A549 (cell line): ENCODE measurements at regions not wholly inside any gene's neighbourhood (a gene's known extent, or its start where the extent isn't known, plus 50 kb on each side); places are given as distances from the start of the nearest gene placed in this dataset.

Source experiments
- ATAC-seq, 2 experiments: fragments of 200-7000 bp in 1 of 2; fragments of >200 bp in 1 of 2; cut with Nextera tagmentation in 1 of 2; cut with Tn5 transposase in 1 of 2; 3 replicates each; pipeline versions ENCODE4 v1.8.0 to v1.9.1; 2018 to 2020; ENCODE audit warnings: mild to moderate bottlenecking in 1 of 2, moderate library complexity in 1 of 2
- CTCF ChIA-PET: fragments of 300-600 bp; sonication (Branson Sonifier 250); formaldehyde crosslinking; extraction: SDS; loops from one replicate; lab custom pipeline; 2021; ENCODE audit warnings: antibody characterized with exemption, inconsistent platforms; lab: Yijun Ruan, JAX
- POLR2A ChIA-PET: fragments of 350-600 bp; formaldehyde crosslinking; extraction: SDS; loops from one replicate; lab custom pipeline; 2021; ENCODE audit warnings: antibody characterized with exemption, inconsistent platforms; lab: Yijun Ruan, JAX
- DNase-seq, 2 experiments: peaks; one replicate each; pipeline versions ENCODE4 v3.0.0 to v3.0.0-alpha.2; 2011 to 2016; ENCODE audit warnings: low read depth in 1 of 2, low spot score in 1 of 2
- FAIRE-seq: peaks from 2 replicates; lab custom pipeline; 2011; peaks lifted over from hg19 to GRCh38; lab: Jason Lieb, UNC
- H3K27ac ChIP-seq, 2 experiments: fragments of >200 bp; sonication (Bioruptor Twin); formaldehyde crosslinking; 3 replicates each; pipeline ENCODE4 v1.5.1; 2016 to 2017
- H3K4me1 ChIP-seq: fragments of >200 bp; sonication (Bioruptor Twin); formaldehyde crosslinking; 3 replicates; pipeline ENCODE4 v1.6.1; 2016
- H3K4me2 ChIP-seq: fragments of >200 bp; sonication (Bioruptor Twin); formaldehyde crosslinking; 3 replicates; pipeline ENCODE4 v1.6.1; 2016
- H3K4me3 ChIP-seq: fragments of >200 bp; sonication (Bioruptor Twin); formaldehyde crosslinking; 3 replicates; pipeline ENCODE4 v1.5.1; 2016
- H3K9me3 ChIP-seq: fragments of >200 bp; sonication (Bioruptor Twin); formaldehyde crosslinking; 3 replicates; pipeline ENCODE4 v1.6.1; 2016
- CBX2 ChIP-seq: fragments of 200-600 bp; sonication (generic); IDR thresholded peaks from 2 replicates; pipeline ENCODE4 v1.6.1; 2016; ENCODE audit warnings: low read depth, mild to moderate bottlenecking, borderline replicate concordance
- CEBPB ChIP-seq, 2 experiments: fragments of >200 bp in 1 of 2; sonication (Bioruptor Twin) in 1 of 2; formaldehyde crosslinking in 1 of 2; IDR thresholded peaks; 2 replicates each; pipeline ENCODE4 v1.6.1; 2012 to 2016
- CHD2 ChIP-seq: fragments of 150-350 bp; IDR thresholded peaks from 2 replicates; pipeline ENCODE4 v1.6.1; 2014; ENCODE audit warnings: low read length; ENCODE audit not compliant: partially characterized antibody
- FOSL2 ChIP-seq, 2 experiments: fragments of 450-650 bp in 1 of 2; fragments of >200 bp in 1 of 2; sonication (Bioruptor Twin) in 1 of 2; formaldehyde crosslinking; IDR thresholded peaks; 2 replicates each; pipeline versions ENCODE4 v1.5.0 to v1.6.1; 2016 to 2020; ENCODE audit warnings: mild to moderate bottlenecking in 1 of 2, moderate library complexity in 1 of 2
- HMGXB4 ChIP-seq: fragments of 250-450 bp; sonication (Bioruptor Pico); IDR thresholded peaks from 2 replicates; pipeline ENCODE4 v1.5.0; 2021; ENCODE audit warnings: mild to moderate bottlenecking, moderate library complexity, borderline replicate concordance
- HOXA7 ChIP-seq: fragments of 250-450 bp; sonication (Bioruptor Pico); IDR thresholded peaks from 2 replicates; pipeline ENCODE4 v1.5.0; 2020; ENCODE audit warnings: mild to moderate bottlenecking, moderate library complexity
- HOXB13 ChIP-seq: fragments of 250-450 bp; sonication (Bioruptor Pico); IDR thresholded peaks from 2 replicates; pipeline ENCODE4 v1.5.0; 2020; ENCODE audit warnings: low read depth, mild to moderate bottlenecking, moderate library complexity
- JUN ChIP-seq, 2 experiments: fragments of >200 bp; sonication (Bioruptor Twin); formaldehyde crosslinking; IDR thresholded peaks; 2 replicates in 1 of 2; 3 replicates in 1 of 2; pipeline ENCODE4 v1.6.1; 2016 to 2017
- JUNB ChIP-seq: fragments of >200 bp; sonication (Bioruptor Twin); formaldehyde crosslinking; IDR thresholded peaks from 2 replicates; pipeline ENCODE4 v1.6.1; 2016
- KDM1A ChIP-seq: fragments of 200-600 bp; sonication (generic); IDR thresholded peaks from 2 replicates; pipeline ENCODE4 v1.6.1; 2016; ENCODE audit warnings: low read depth, mild to moderate bottlenecking
- KDM5A ChIP-seq: fragments of 200-600 bp; sonication (generic); IDR thresholded peaks from 2 replicates; pipeline ENCODE4 v1.6.1; 2016; ENCODE audit warnings: antibody characterized with exemption, mild to moderate bottlenecking
- MAFK ChIP-seq: fragments of 450-650 bp; IDR thresholded peaks from 2 replicates; pipeline ENCODE4 v1.6.1; 2014; ENCODE audit not compliant: partially characterized antibody
- MAZ ChIP-seq: fragments of 150-350 bp; IDR thresholded peaks from 2 replicates; pipeline ENCODE4 v1.6.1; 2014; ENCODE audit warnings: antibody characterized with exemption, low read depth, low read length, borderline replicate concordance
- RAD21 ChIP-seq, 2 experiments: fragments of >200 bp in 1 of 2; sonication (Bioruptor Twin) in 1 of 2; formaldehyde crosslinking in 1 of 2; IDR thresholded peaks in 1 of 2; conservative IDR thresholded peaks in 1 of 2; 2 replicates in 1 of 2; 3 replicates in 1 of 2; pipeline ENCODE4 v1.6.1; 2012 to 2018; ENCODE audit warnings: inconsistent platforms in 1 of 2
- SMC3 ChIP-seq: fragments of >200 bp; sonication (Bioruptor Twin); formaldehyde crosslinking; IDR thresholded peaks from 3 replicates; pipeline ENCODE4 v1.6.1; 2018; ENCODE audit warnings: inconsistent platforms
- ZFP36 ChIP-seq: fragments of 450-650 bp; IDR thresholded peaks from 2 replicates; pipeline ENCODE4 v1.6.1; 2014; ENCODE audit warnings: borderline replicate concordance; ENCODE audit not compliant: partially characterized antibody
- ZNF302 ChIP-seq: fragments of 250-450 bp; sonication (Bioruptor Pico); IDR thresholded peaks from 2 replicates; pipeline ENCODE4 v1.9.0; 2021; ENCODE audit warnings: inconsistent platforms, mild to moderate bottlenecking, moderate library complexity
- whole genome bisulfite sequencing: methylation state at CpG from one replicate; pipeline ENCODE4 v1.1.6; 2017; ENCODE audit errors: missing lambda C conversion rate; 5-methylcytosine and 5-hydroxymethylcytosine counted together

GRCh38 chr13:55569514-55569913, 1571.2 kb upstream of the PRR20A start:
- CTCF ChIA-PET, result no interaction called here
- Histone ChIP-seq H3K4me2 (no peak overlapping the region), H3K9me3 (no peaks in the 10 kb centered on the region), H3K4me1 (no peaks in the 10 kb centered on the region), H3K4me3 (no peak overlapping the region), H3K27ac (no peak overlapping the region)
- POLR2A ChIA-PET, result no interaction called here
- TF ChIP-seq ZFP36 (no peak), ZNF302 (CRISPR knock-in tag) (no peak), JUNB (no peak), HOXA7 (CRISPR knock-in tag) (no peak), CHD2 (no peak), RAD21 (conservative IDR thresholded peaks at IDR 0.05 in 1 of 2, IDR thresholded peaks at IDR 0.05 in 1 of 2) (no peak), FOSL2 (IDR thresholded peaks at IDR 0.05) (no peak), FOSL2 (CRISPR knock-in tag; IDR thresholded peaks at IDR 0.05) (no peak), MAFK (no peak), SMC3 (no peak), KDM1A (no peak), MAZ (no peak), CEBPB (IDR thresholded peaks at IDR 0.05) (no peak), KDM5A (no peak), CBX2 (no peak)
- DNase-seq, result no peak
- no peak for ATAC-seq
- no peak for FAIRE-seq

DNA sequence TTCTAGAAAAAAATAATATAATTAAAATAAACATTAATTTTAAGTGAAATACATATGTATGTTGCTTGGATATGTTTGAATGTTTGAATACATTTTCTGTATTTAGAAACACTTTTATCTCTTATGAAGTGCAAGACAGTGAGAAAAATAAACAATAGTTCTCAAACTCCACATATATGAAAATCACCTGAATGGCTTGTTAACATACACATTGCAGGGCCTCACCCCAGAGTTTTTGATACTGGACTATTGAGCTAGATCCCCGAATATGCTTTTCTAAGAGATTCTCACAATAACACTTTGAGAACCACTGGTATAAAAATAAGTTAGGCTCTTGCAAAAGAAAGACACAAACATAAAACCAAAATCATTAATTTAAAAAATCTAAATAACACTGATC, 1570.3 kb upstream of the PRR20A start:
- Histone ChIP-seq H3K27ac (no peak overlapping the region), H3K4me1 (no peaks in the 10 kb centered on the region), H3K9me3 (no peaks in the 10 kb centered on the region), H3K4me3 (no peak overlapping the region), H3K4me2 (no peak overlapping the region)
- FAIRE-seq (no peak), ATAC-seq (no peak), DNase-seq (no peak)
- 5% methylated on average over 1 of the region's 1 CpG for WGBS
- TF ChIP-seq ZFP36, result no peak
- TF ChIP-seq JUN (IDR thresholded peaks at IDR 0.05), result no peak
- no peak for TF ChIP-seq HOXB13 (CRISPR knock-in tag)
- POLR2A ChIA-PET, result no interaction called here
- CTCF ChIA-PET, result no interaction called here

- Histone ChIP-seq H3K4me2 (no peak overlapping the region), H3K4me3 (no peak overlapping the region), H3K4me1 (no peaks in the 10 kb centered on the region), H3K27ac (no peak overlapping the region), H3K9me3 (no peaks in the 10 kb centered on the region; the same call in 2 of the 3 replicates)
- no peak for FAIRE-seq
- ATAC-seq, result no peak
- ChIA-PET CTCF (no interaction called here), POLR2A (no interaction called here)
- TF ChIP-seq HOXB13 (CRISPR knock-in tag), result no peak
- WGBS, result 0% methylated on average over 2 of the region's 2 CpGs
- DNase-seq, result no peak
Observed at GRCh38 chr13:55571237-55571867, 1569.4 kb upstream of the PRR20A start.

DNA sequence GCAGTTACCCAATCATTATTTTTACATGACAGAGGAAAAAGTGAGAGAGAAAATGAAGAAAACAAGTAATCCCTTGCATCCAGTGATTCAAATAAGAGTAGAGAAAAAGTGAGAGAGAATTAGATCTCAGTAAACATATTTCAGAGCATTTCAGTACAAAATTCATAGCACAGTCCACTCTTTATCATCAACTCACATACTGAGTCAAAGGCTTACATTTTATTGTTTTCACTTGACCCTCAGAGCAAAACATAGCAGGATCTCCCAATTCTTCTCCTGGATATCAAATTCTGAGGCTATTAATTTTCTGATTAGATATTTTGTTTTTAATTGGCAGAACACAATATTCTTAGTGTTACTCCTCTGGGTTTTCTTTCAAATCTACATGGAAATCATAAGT, 1568.3 kb upstream of the PRR20A start:
- no peak for ATAC-seq
- H3K27ac ChIP-seq, result no peak overlapping the region
- no peak overlapping the region for H3K4me2 ChIP-seq
- FAIRE-seq, result no peak
- no peak for DNase-seq
- no peak overlapping the region for H3K4me3 ChIP-seq
- no peaks in the 10 kb centered on the region; the same call in 2 of the 3 replicates for H3K9me3 ChIP-seq
- CTCF ChIA-PET, result no interaction called here
- no peaks in the 10 kb centered on the region for H3K4me1 ChIP-seq
- POLR2A ChIA-PET, result no interaction called here
- no peak for TF ChIP-seq HMGXB4 (CRISPR knock-in tag)
